Calu3 (cell line): ENCODE measurements at regions not wholly inside any gene's neighbourhood (a gene's known extent, or its start where the extent isn't known, plus 50 kb on each side); places are given as distances from the start of the nearest gene placed in this dataset.

Experiments
- BruUV-seq: library from RNA; stranded (reverse); fragments of 400-500 nt; replicated peaks from 2 replicates; lab custom pipeline; 2021; lab: Mats Ljungman, UMichigan
- CTCF ChIA-PET: fragments of 300-600 bp; sonication (Branson Sonifier 250); formaldehyde crosslinking; loops from one replicate; lab custom pipeline; 2022; ENCODE audit warnings: antibody characterized with exemption; lab: Charles Lee
- DNase-seq: peaks from one replicate; pipeline ENCODE4 v3.0.0; 2022
- H3K27ac Mint-ChIP-seq: one replicate; pipeline ENCODE4 v1.8.0; 2022; ENCODE audit warnings: mixed read lengths; ENCODE audit not compliant: unreplicated experiment
- H3K27me3 Mint-ChIP-seq: one replicate; pipeline ENCODE4 v1.8.0; 2022; ENCODE audit warnings: mixed read lengths; ENCODE audit not compliant: unreplicated experiment
- H3K36me3 Mint-ChIP-seq: one replicate; pipeline ENCODE4 v1.8.0; 2022; ENCODE audit warnings: mild to moderate bottlenecking, moderate library complexity, mixed read lengths; ENCODE audit not compliant: insufficient read depth, unreplicated experiment
- H3K4me1 Mint-ChIP-seq: one replicate; pipeline ENCODE4 v1.8.0; 2022; ENCODE audit warnings: mild to moderate bottlenecking, low read depth, mixed read lengths; ENCODE audit not compliant: unreplicated experiment
- H3K4me3 Mint-ChIP-seq: one replicate; pipeline ENCODE4 v1.8.0; 2022; ENCODE audit warnings: mild to moderate bottlenecking, low read depth, moderate library complexity, mixed read lengths; ENCODE audit not compliant: unreplicated experiment
- H3K9me3 Mint-ChIP-seq: one replicate; pipeline ENCODE4 v1.8.0; 2022; ENCODE audit warnings: low read depth, mixed read lengths; ENCODE audit not compliant: unreplicated experiment
- CTCF ChIP-seq: fragments of 200-600 bp; IDR thresholded peaks from one replicate; pipeline ENCODE4 v1.8.0; 2022; ENCODE audit warnings: antibody characterized with exemption; ENCODE audit not compliant: unreplicated experiment
- intact Hi-C: fragments of 100-400 bp; cut with micrococcal nuclease; formaldehyde crosslinking; loops from one replicate; pipeline ENCODE4 v1.10.0; 2022; ENCODE audit not compliant: unreplicated experiment

- Mint-ChIP-seq H3K27ac (no peak overlapping the region), H3K4me1 (no peaks in the 10 kb centered on the region), H3K9me3 (no peaks in the 10 kb centered on the region), H3K36me3 (no peaks in the 10 kb centered on the region), H3K4me3 (no peak overlapping the region), H3K27me3 (no peaks in the 10 kb centered on the region)
- no peak for DNase-seq
- CTCF ChIA-PET, result no interaction called here
- intact Hi-C loops, result no loop called here
- TF ChIP-seq CTCF, result no peak
- BruUV-seq, result no TSS peak
Measured at GRCh38 chr12:42807251-42807650, 217.7 kb upstream of the PRICKLE1 start.

GRCh38 chr12:42804928-42805327 is 215.4 kb upstream of the PRICKLE1 start:
- intact Hi-C loops, result no loop called here
- Mint-ChIP-seq H3K36me3 (no peaks in the 10 kb centered on the region), H3K4me3 (no peak overlapping the region), H3K27me3 (no peaks in the 10 kb centered on the region), H3K9me3 (no peaks in the 10 kb centered on the region), H3K4me1 (no peaks in the 10 kb centered on the region), H3K27ac (no peak overlapping the region)
- DNase-seq, result no peak
- no TSS peak for BruUV-seq
- TF ChIP-seq CTCF, result no peak
- CTCF ChIA-PET, result no interaction called here

- intact Hi-C loops, result no loop called here
- no peaks in the 10 kb centered on the region for H3K36me3 Mint-ChIP-seq
- peaks cover 10% of the 10 kb centered on the region for H3K4me1 Mint-ChIP-seq
- H3K27ac Mint-ChIP-seq, result no peak overlapping the region
- no peaks in the 10 kb centered on the region for H3K9me3 Mint-ChIP-seq
- no peaks in the 10 kb centered on the region for H3K27me3 Mint-ChIP-seq
- DNase-seq, result no peak
- CTCF ChIA-PET, result no interaction called here
- TF ChIP-seq CTCF, result no peak
- no peak overlapping the region for H3K4me3 Mint-ChIP-seq
- no TSS peak for BruUV-seq
Measured at GRCh38 chr12:42802785-42803189, 213.2 kb upstream of the PRICKLE1 start.

GRCh38 chr12:42801271-42801670 is 211.7 kb upstream of the PRICKLE1 start:
- CTCF ChIA-PET, result no interaction called here
- intact Hi-C loops, result no loop called here
- H3K36me3 Mint-ChIP-seq, result no peaks in the 10 kb centered on the region
- no peaks in the 10 kb centered on the region for H3K27me3 Mint-ChIP-seq
- TF ChIP-seq CTCF, result no peak
- H3K4me3 Mint-ChIP-seq, result no peak overlapping the region
- DNase-seq, result no peak
- no TSS peak for BruUV-seq
- H3K27ac Mint-ChIP-seq, result no peak overlapping the region
- H3K9me3 Mint-ChIP-seq, result no peaks in the 10 kb centered on the region
- H3K4me1 Mint-ChIP-seq, result peaks cover 10% of the 10 kb centered on the region

- no peak for DNase-seq
- H3K9me3 Mint-ChIP-seq, result no peaks in the 10 kb centered on the region
- peaks cover 11% of the 10 kb centered on the region for H3K4me1 Mint-ChIP-seq
- H3K4me3 Mint-ChIP-seq, result no peak overlapping the region
- BruUV-seq, result no TSS peak
- no peak for TF ChIP-seq CTCF
- CTCF ChIA-PET, result no interaction called here
- H3K36me3 Mint-ChIP-seq, result no peaks in the 10 kb centered on the region
- intact Hi-C loops, result loop anchor here (10.0 kb wide), 1 partner anchor 535 kb away; no protein-coding TSS in a partner anchor
- H3K27me3 Mint-ChIP-seq, result no peaks in the 10 kb centered on the region
- no peak overlapping the region for H3K27ac Mint-ChIP-seq
Measured at GRCh38 chr12:42799966-42800365, 210.4 kb upstream of the PRICKLE1 start.
